HCT116 (cell line): ENCODE measurements at regions not wholly inside any gene's neighbourhood (a gene's known extent, or its start where the extent isn't known, plus 50 kb on each side); places are given as distances from the start of the nearest gene placed in this dataset.

ENCODE experiments used
- ATAC-seq: fragments of 200-7000 bp; cut with Tn5 transposase; 2 replicates; pipeline ENCODE4 v1.9.1; 2020; ENCODE audit warnings: mild to moderate bottlenecking, moderate library complexity
- BruUV-seq: library from RNA; stranded (reverse); fragments of 400-500 nt; replicated peaks from 2 replicates; lab custom pipeline; 2021; lab: Mats Ljungman, UMichigan
- CTCF ChIA-PET: fragments of 300-600 bp; sonication (Branson Sonifier 250); formaldehyde crosslinking; loops from one replicate; lab custom pipeline; 2021; ENCODE audit warnings: antibody characterized with exemption; lab: Charles Lee
- POLR2A ChIA-PET: fragments of 300-600, 350-600 bp; sonication (Branson Sonifier 250); formaldehyde crosslinking; loops from one replicate; lab custom pipeline; 2021; ENCODE audit warnings: antibody characterized with exemption; lab: Charles Lee
- RAD21 ChIA-PET, 2 experiments: fragments of 300-600 bp; sonication (Branson Sonifier 250); formaldehyde crosslinking; loops; one replicate each; lab custom pipeline; 2023; ENCODE audit warnings: low total read pairs in 2 of 2; ENCODE audit not compliant: uncharacterized antibody in 2 of 2, unreplicated experiment in 2 of 2, low non-redundant PET in 1 of 2; lab: Charles Lee
- DNase-seq: peaks from one replicate; pipeline ENCODE4 v3.0.0-alpha.2; 2010; ENCODE audit warnings: low read depth, low spot score
- H2AFZ ChIP-seq: fragments of 200-600 bp; shearing (Covaris generic), sonication (generic); 2 replicates; pipeline ENCODE4 v1.6.1; 2017; ENCODE audit warnings: low read depth, mixed run types, mixed read lengths, antibody characterized with exemption, low read length; ENCODE audit not compliant: poor library complexity, severe bottlenecking
- H3K27ac ChIP-seq: 2 replicates; pipeline ENCODE4 v1.5.1; 2012; ENCODE audit warnings: low read depth, low read length
- H3K27me3 ChIP-seq: fragments of 200-600 bp; sonication (generic); 2 replicates; pipeline ENCODE4 v1.6.1; 2016; ENCODE audit warnings: mixed run types, low read length, mixed read lengths; ENCODE audit not compliant: insufficient read depth
- H3K36me3 ChIP-seq, 2 experiments: fragments of 200-500 bp in 1 of 2; fragments of 200-600 bp in 1 of 2; sonication (Bioruptor generic) in 1 of 2; sonication (generic) in 1 of 2; 2 replicates each; pipeline versions ENCODE4 v1.5.1 to v1.6.1; 2014 to 2016; ENCODE audit warnings: low read length in 2 of 2, inconsistent platforms in 1 of 2, mixed read lengths in 1 of 2, mixed run types in 1 of 2; ENCODE audit not compliant: insufficient read depth in 2 of 2, control insufficient read depth in 1 of 2
- H3K4me1 ChIP-seq, 2 experiments: fragments of 200-600 bp in 1 of 2; sonication (generic) in 1 of 2; 2 replicates each; pipeline versions ENCODE4 v1.5.1 to v1.6.1; 2012 to 2017; ENCODE audit warnings: low read length in 2 of 2, inconsistent platforms in 1 of 2, mild to moderate bottlenecking in 1 of 2, mixed read lengths in 1 of 2, mixed run types in 1 of 2, moderate library complexity in 1 of 2; ENCODE audit not compliant: insufficient read depth in 2 of 2, control insufficient read depth in 1 of 2
- H3K4me2 ChIP-seq: fragments of 200-600 bp; sonication (generic); 2 replicates; pipeline ENCODE4 v1.6.1; 2017; ENCODE audit warnings: mixed run types, low read length, mixed read lengths
- H3K4me3 ChIP-seq, 2 experiments: fragments of 200-600 bp in 1 of 2; sonication (generic) in 1 of 2; replicated peaks in 1 of 2; 2 replicates each; pipeline ENCODE4 v1.5.1; 2011 to 2016; ENCODE audit warnings: low read length in 2 of 2, control low read depth in 1 of 2, low read depth in 1 of 2, mild to moderate bottlenecking in 1 of 2, mixed read lengths in 1 of 2, mixed run types in 1 of 2
- H3K79me2 ChIP-seq: fragments of 200-600 bp; sonication (generic); 2 replicates; pipeline ENCODE4 v1.6.1; 2017; ENCODE audit warnings: mild to moderate bottlenecking, mixed run types, low read length, moderate library complexity, mixed read lengths; ENCODE audit not compliant: insufficient read depth
- H3K9ac ChIP-seq: fragments of 200-600 bp; sonication (generic); 2 replicates; pipeline ENCODE4 v1.6.1; 2016; ENCODE audit warnings: low read length, mixed read lengths
- H3K9me2 ChIP-seq: fragments of 200-600 bp; sonication (generic), shearing (Covaris generic); 2 replicates; pipeline ENCODE4 v1.6.1; 2017; ENCODE audit warnings: mixed run types, mild to moderate bottlenecking, moderate library complexity; ENCODE audit not compliant: insufficient read depth
- H3K9me3 ChIP-seq, 2 experiments: fragments of 200-500 bp in 1 of 2; fragments of 200-600 bp in 1 of 2; sonication (Bioruptor generic) in 1 of 2; sonication (generic) in 1 of 2; 2 replicates each; pipeline ENCODE4 v1.6.1; 2014 to 2017; ENCODE audit warnings: low read length in 2 of 2, mixed read lengths in 2 of 2, inconsistent platforms in 1 of 2, low read depth in 1 of 2, mild to moderate bottlenecking in 1 of 2, mixed run types in 1 of 2, moderate library complexity in 1 of 2; ENCODE audit not compliant: control insufficient read depth in 1 of 2, insufficient read depth in 1 of 2
- H4K20me1 ChIP-seq: fragments of 200-600 bp; sonication (generic), shearing (Covaris generic); 2 replicates; pipeline ENCODE4 v1.6.1; 2017; ENCODE audit warnings: mixed run types, mild to moderate bottlenecking, moderate library complexity; ENCODE audit not compliant: insufficient read depth
- CBX3 ChIP-seq: IDR thresholded peaks from 2 replicates; pipeline ENCODE4 v1.6.1; 2012; ENCODE audit warnings: low read depth
- CEBPB ChIP-seq: IDR thresholded peaks from 2 replicates; pipeline ENCODE4 v1.6.1; 2012; ENCODE audit warnings: low read depth
- CTCF ChIP-seq, 3 experiments: fragments of 200-600 bp in 1 of 3; sonication (generic) in 1 of 3; IDR thresholded peaks in 2 of 3; conservative IDR thresholded peaks in 1 of 3; 2 replicates each; pipeline ENCODE4 v1.5.1; 2012 to 2017; ENCODE audit warnings: low read depth in 2 of 3, low read length in 2 of 3, antibody characterized with exemption in 1 of 3, borderline replicate concordance in 1 of 3, control low read depth in 1 of 3, mild to moderate bottlenecking in 1 of 3, mixed read lengths in 1 of 3, mixed run types in 1 of 3, moderate library complexity in 1 of 3; ENCODE audit not compliant: insufficient read depth in 1 of 3
- ELF1 ChIP-seq: IDR thresholded peaks from 2 replicates; pipeline ENCODE4 v1.6.1; 2012; ENCODE audit warnings: low read depth, borderline replicate concordance
- EZH2 ChIP-seq: fragments of 200-600 bp; sonication (generic); IDR thresholded peaks from 2 replicates; pipeline ENCODE4 v1.6.1; 2017; ENCODE audit warnings: antibody characterized with exemption, mixed run types
- EZH2phosphoT487 ChIP-seq: fragments of 200-600 bp; IDR thresholded peaks from 2 replicates; pipeline ENCODE4 v1.6.1; 2018; ENCODE audit warnings: antibody characterized with exemption, borderline replicate concordance
- FOSL1 ChIP-seq: IDR thresholded peaks from 2 replicates; pipeline ENCODE4 v1.6.1; 2012; ENCODE audit warnings: low read depth
- JUND ChIP-seq: IDR thresholded peaks from 2 replicates; pipeline ENCODE4 v1.6.1; 2012
- POLR2A ChIP-seq: IDR thresholded peaks from 2 replicates; pipeline ENCODE4 v1.7.0; 2011; ENCODE audit warnings: borderline replicate concordance; ENCODE audit not compliant: insufficient read depth, insufficient read length; ENCODE audit errors: extremely low read depth
- POLR2AphosphoS5 ChIP-seq: IDR thresholded peaks from 2 replicates; pipeline ENCODE4 v1.6.1; 2011; ENCODE audit warnings: mild to moderate bottlenecking, low read depth, low read length, moderate library complexity
- RAD21 ChIP-seq: IDR thresholded peaks from 2 replicates; pipeline ENCODE4 v1.6.1; 2012; ENCODE audit warnings: low read depth, mild to moderate bottlenecking
- SIN3A ChIP-seq: IDR thresholded peaks from 2 replicates; pipeline ENCODE4 v1.6.1; 2012; ENCODE audit warnings: low read depth
- SP1 ChIP-seq: IDR thresholded peaks from 2 replicates; pipeline ENCODE4 v1.6.1; 2012; ENCODE audit warnings: low read depth
- SRF ChIP-seq: IDR thresholded peaks from 2 replicates; pipeline ENCODE4 v1.6.1; 2012; ENCODE audit warnings: low read depth
- TCF7L2 ChIP-seq: IDR thresholded peaks from 2 replicates; pipeline ENCODE4 v1.7.0; 2011; ENCODE audit warnings: borderline replicate concordance, inconsistent platforms; ENCODE audit not compliant: insufficient read depth, insufficient read length; ENCODE audit errors: extremely low read depth
- ZNF274 ChIP-seq: fragments of 200-500 bp; sonication (Bioruptor generic); IDR thresholded peaks from 2 replicates; pipeline ENCODE4 v1.6.1; 2014; ENCODE audit warnings: mild to moderate bottlenecking, low read depth, low read length, inconsistent platforms
- intact Hi-C: fragments of 100-400 bp; cut with micrococcal nuclease; formaldehyde crosslinking; loops from 2 replicates; pipeline ENCODE4 v1.10.0; 2022
- TF ChIP-seq, protein P1 (sequence below): IDR thresholded peaks from 2 replicates; pipeline ENCODE4 v1.6.1; 2012; ENCODE audit warnings: low read depth

DNA sequence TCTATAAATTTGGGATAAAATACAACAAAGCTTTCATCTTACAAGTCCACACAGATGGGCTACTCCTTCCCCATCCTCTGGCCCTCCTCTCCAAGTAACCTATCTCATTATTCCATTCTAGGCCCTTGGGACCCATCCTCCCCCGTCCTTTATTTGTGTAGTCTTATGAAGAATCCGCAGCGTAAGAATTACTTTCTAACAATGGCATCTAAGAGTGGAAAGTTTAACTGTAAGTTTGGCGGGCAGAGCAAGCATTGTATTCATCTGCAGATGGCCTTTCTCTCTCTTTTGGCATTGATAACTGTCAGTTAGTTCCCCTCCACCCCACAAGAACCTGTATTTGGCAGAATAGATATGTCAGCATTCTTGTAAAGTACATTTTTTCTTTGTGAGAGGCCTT, 91.9 kb upstream of the TSPAN2 start:
- Histone ChIP-seq H4K20me1 (no peaks in the 10 kb centered on the region), H3K27ac (no peak overlapping the region), H3K27me3 (peaks cover 7% of the 10 kb centered on the region; the same call in 1 of the 2 replicates), H3K4me3 (no peak overlapping the region)
- ATAC-seq (no peak), DNase-seq (no peak)
- intact Hi-C loops = no loop called here
- CTCF ChIA-PET = interaction anchor here (1.4 kb wide), 1 partner anchor 8 kb away, joined by 3 read pairs; no protein-coding TSS in a partner anchor
- BruUV-seq = no TSS peak
- TF ChIP-seq EZH2 = no peak
- no peak for TF ChIP-seq POLR2A
- no peak for TF ChIP-seq SRF
- TF ChIP-seq, protein P1, sequence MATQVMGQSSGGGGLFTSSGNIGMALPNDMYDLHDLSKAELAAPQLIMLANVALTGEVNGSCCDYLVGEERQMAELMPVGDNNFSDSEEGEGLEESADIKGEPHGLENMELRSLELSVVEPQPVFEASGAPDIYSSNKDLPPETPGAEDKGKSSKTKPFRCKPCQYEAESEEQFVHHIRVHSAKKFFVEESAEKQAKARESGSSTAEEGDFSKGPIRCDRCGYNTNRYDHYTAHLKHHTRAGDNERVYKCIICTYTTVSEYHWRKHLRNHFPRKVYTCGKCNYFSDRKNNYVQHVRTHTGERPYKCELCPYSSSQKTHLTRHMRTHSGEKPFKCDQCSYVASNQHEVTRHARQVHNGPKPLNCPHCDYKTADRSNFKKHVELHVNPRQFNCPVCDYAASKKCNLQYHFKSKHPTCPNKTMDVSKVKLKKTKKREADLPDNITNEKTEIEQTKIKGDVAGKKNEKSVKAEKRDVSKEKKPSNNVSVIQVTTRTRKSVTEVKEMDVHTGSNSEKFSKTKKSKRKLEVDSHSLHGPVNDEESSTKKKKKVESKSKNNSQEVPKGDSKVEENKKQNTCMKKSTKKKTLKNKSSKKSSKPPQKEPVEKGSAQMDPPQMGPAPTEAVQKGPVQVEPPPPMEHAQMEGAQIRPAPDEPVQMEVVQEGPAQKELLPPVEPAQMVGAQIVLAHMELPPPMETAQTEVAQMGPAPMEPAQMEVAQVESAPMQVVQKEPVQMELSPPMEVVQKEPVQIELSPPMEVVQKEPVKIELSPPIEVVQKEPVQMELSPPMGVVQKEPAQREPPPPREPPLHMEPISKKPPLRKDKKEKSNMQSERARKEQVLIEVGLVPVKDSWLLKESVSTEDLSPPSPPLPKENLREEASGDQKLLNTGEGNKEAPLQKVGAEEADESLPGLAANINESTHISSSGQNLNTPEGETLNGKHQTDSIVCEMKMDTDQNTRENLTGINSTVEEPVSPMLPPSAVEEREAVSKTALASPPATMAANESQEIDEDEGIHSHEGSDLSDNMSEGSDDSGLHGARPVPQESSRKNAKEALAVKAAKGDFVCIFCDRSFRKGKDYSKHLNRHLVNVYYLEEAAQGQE = no peak
- TF ChIP-seq EZH2phosphoT487 = no peak
- no peak for TF ChIP-seq CEBPB
- TF ChIP-seq SP1 = no peak
- no peak for TF ChIP-seq FOSL1
- TF ChIP-seq CBX3 = no peak
- no peak for TF ChIP-seq RAD21
- no peak for TF ChIP-seq POLR2AphosphoS5
- TF ChIP-seq ELF1 = no peak
- no peak for TF ChIP-seq TCF7L2
- TF ChIP-seq JUND = no peak
- no peak for TF ChIP-seq CTCF (IDR thresholded peaks at IDR 0.05 in 2 of 3, conservative IDR thresholded peaks at IDR 0.05 in 1 of 3; ENCODE audit: borderline replicate concordance in 1 of 3, insufficient read depth in 1 of 3, low read depth in 2 of 3, low read length in 2 of 3)
- TF ChIP-seq ZNF274 = no peak
- no peak for TF ChIP-seq SIN3A
- TF ChIP-seq, all 23 proteins: peak for 0
- ChIA-PET RAD21 (no interaction called here), POLR2A (no interaction called here)
- H3K9me2 ChIP-seq = no peaks in the 10 kb centered on the region
- no peaks in the 10 kb centered on the region for H3K9me3 ChIP-seq
- peaks cover 14 to 34% of the 10 kb centered on the region in 2 experiments for H3K4me1 ChIP-seq
- no peaks in the 10 kb centered on the region for H3K79me2 ChIP-seq
- H3K9ac ChIP-seq = no peak overlapping the region
- H3K36me3 ChIP-seq = no peaks in the 10 kb centered on the region
- H2AFZ ChIP-seq = no peak overlapping the region
- no peak overlapping the region for H3K4me2 ChIP-seq
